Smooth muscle cell (in vitro differentiated cells): ENCODE measurements at regions not wholly inside any gene's neighbourhood (a gene's known extent, or its start where the extent isn't known, plus 50 kb on each side); places are given as distances from the start of the nearest gene placed in this dataset.
A peak's percentile ranks its signal among the peaks of the same experiment; 100 is the strongest.
"Not testable (repeated sequence)": the region's sequence is repeated elsewhere in the genome, so short reads cannot be mapped to it uniquely, and the experiment has no call there.

Experiments used
- DNase-seq: peaks from one replicate; lab custom pipeline; 2025; ENCODE audit not compliant: unreplicated experiment; lab: John Stamatoyannopoulos, UW
- H2AFZ ChIP-seq: fragments of 200-600 bp; sonication (generic); 2 replicates; pipeline ENCODE4 v1.6.0; 2016; ENCODE audit warnings: antibody characterized with exemption, low read depth, mild to moderate bottlenecking
- H3F3A ChIP-seq: fragments of 200-600 bp; sonication (generic); 2 replicates; pipeline ENCODE4 v1.6.0; 2017; ENCODE audit warnings: antibody characterized with exemption, low read depth
- H3K27ac ChIP-seq: fragments of 200-600 bp; sonication (generic); 2 replicates; pipeline ENCODE4 v1.5.1; 2016; ENCODE audit warnings: low read depth, mild to moderate bottlenecking
- H3K27me3 ChIP-seq: fragments of 200-600 bp; sonication (generic); 2 replicates; pipeline ENCODE4 v1.6.1; 2016; ENCODE audit warnings: low read depth, mild to moderate bottlenecking
- H3K36me3 ChIP-seq: fragments of 200-600 bp; sonication (generic); 2 replicates; pipeline ENCODE4 v1.5.1; 2016; ENCODE audit warnings: low read depth
- H3K4me1 ChIP-seq: fragments of 200-600 bp; sonication (generic); 2 replicates; pipeline ENCODE4 v1.5.1; 2016; ENCODE audit warnings: low read depth
- H3K4me2 ChIP-seq: fragments of 200-600 bp; sonication (generic); 2 replicates; pipeline ENCODE4 v1.6.0; 2016; ENCODE audit warnings: mild to moderate bottlenecking
- H3K4me3 ChIP-seq: fragments of 200-600 bp; sonication (generic); 2 replicates; pipeline ENCODE4 v1.5.1; 2016; ENCODE audit warnings: mild to moderate bottlenecking
- H3K79me2 ChIP-seq: fragments of 200-600 bp; sonication (generic); 2 replicates; pipeline ENCODE4 v1.6.0; 2016; ENCODE audit warnings: low read depth, mild to moderate bottlenecking
- H3K9ac ChIP-seq: fragments of 200-600 bp; sonication (generic); 2 replicates; pipeline ENCODE4 v1.6.0; 2016; ENCODE audit warnings: low read depth
- H3K9me3 ChIP-seq: fragments of 200-600 bp; sonication (generic); replicated peaks from 2 replicates; pipeline ENCODE4 v1.5.1; 2016; ENCODE audit warnings: low read depth
- H4K20me1 ChIP-seq: fragments of 200-600 bp; sonication (generic); 2 replicates; pipeline ENCODE4 v1.6.0; 2016; ENCODE audit warnings: low read depth
- WGBS: methylation state at CpG from one replicate; pipeline ENCODE4 v1.1.7; 2016; ENCODE audit warnings: low lambda C conversion rate; 5-methylcytosine and 5-hydroxymethylcytosine counted together
- TF ChIP-seq, protein P1 (sequence below): fragments of 200-600 bp; sonication (generic); IDR thresholded peaks from 2 replicates; pipeline ENCODE4 v1.5.1; 2017; ENCODE audit warnings: borderline replicate concordance, mild to moderate bottlenecking, antibody characterized with exemption; ENCODE audit not compliant: insufficient read depth, poor library complexity, severe bottlenecking

DNA sequence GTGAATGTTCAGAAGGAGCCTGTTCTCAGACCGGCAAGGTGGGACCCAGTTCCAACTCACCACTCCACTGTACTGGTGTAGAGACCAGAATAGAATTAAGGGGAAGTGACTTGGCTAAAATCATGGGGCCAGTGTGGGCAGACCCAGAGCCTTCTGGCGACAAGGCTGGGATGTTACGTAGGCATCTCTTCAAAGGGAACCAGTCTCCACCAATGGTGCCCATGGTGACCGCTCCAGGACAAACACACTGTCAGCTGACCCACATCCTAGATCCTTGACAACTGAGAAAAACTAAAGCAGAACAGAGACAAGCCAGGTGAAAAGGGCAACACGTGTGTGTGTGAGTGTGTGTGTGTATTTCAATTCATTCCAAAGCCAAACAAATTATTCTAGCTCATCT, 321.7 kb upstream of the FRG2C start:
- no peak overlapping the region for H3K27ac ChIP-seq
- 81% methylated on average over 5 of the region's 5 CpGs for WGBS
- H3K79me2 ChIP-seq = no peaks in the 10 kb centered on the region
- no peak for DNase-seq
- TF ChIP-seq, protein P1, sequence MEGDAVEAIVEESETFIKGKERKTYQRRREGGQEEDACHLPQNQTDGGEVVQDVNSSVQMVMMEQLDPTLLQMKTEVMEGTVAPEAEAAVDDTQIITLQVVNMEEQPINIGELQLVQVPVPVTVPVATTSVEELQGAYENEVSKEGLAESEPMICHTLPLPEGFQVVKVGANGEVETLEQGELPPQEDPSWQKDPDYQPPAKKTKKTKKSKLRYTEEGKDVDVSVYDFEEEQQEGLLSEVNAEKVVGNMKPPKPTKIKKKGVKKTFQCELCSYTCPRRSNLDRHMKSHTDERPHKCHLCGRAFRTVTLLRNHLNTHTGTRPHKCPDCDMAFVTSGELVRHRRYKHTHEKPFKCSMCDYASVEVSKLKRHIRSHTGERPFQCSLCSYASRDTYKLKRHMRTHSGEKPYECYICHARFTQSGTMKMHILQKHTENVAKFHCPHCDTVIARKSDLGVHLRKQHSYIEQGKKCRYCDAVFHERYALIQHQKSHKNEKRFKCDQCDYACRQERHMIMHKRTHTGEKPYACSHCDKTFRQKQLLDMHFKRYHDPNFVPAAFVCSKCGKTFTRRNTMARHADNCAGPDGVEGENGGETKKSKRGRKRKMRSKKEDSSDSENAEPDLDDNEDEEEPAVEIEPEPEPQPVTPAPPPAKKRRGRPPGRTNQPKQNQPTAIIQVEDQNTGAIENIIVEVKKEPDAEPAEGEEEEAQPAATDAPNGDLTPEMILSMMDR = no peak
- H4K20me1 ChIP-seq = no peaks in the 10 kb centered on the region
- H2AFZ ChIP-seq = no peak overlapping the region
- no peak overlapping the region for H3K4me2 ChIP-seq
- H3K9me3 ChIP-seq = no peaks in the 10 kb centered on the region
- no peak overlapping the region for H3K9ac ChIP-seq
- no peaks in the 10 kb centered on the region for H3K36me3 ChIP-seq
- no peaks in the 10 kb centered on the region for H3K4me1 ChIP-seq
- H3K4me3 ChIP-seq = no peak overlapping the region
- H3K27me3 ChIP-seq = peaks cover 19% of the 10 kb centered on the region
- H3F3A ChIP-seq = no peaks in the 10 kb centered on the region

DNA sequence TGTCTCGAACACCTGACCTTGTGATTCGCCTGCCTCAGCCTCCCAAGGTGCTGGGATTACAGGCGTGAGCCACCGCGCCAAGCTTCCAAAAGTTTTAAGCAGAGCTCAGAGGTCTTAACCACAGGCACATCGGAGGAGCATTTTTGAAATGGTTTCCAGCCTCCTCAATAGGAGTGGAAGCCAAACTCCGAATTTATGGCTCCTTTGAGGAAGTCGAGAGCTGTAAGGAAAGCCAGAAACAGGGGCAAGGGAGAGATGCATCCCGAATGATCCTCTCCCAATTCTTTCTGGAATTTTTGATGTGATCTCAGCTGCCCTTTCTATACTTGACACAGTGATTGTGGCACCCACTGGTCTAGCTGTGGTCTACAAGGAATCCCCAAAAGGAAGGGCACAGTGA, 313.6 kb upstream of the FRG2C start:
- not testable (repeated sequence) for H4K20me1 ChIP-seq, H3K27ac ChIP-seq, H3K4me3 ChIP-seq, H3K79me2 ChIP-seq, DNase-seq, H3K9ac ChIP-seq, H2AFZ ChIP-seq, H3K27me3 ChIP-seq, H3K9me3 ChIP-seq, H3F3A ChIP-seq, H3K36me3 ChIP-seq, H3K4me2 ChIP-seq, H3K4me1 ChIP-seq
- 95% methylated on average over 9 of the region's 9 CpGs for WGBS

DNA sequence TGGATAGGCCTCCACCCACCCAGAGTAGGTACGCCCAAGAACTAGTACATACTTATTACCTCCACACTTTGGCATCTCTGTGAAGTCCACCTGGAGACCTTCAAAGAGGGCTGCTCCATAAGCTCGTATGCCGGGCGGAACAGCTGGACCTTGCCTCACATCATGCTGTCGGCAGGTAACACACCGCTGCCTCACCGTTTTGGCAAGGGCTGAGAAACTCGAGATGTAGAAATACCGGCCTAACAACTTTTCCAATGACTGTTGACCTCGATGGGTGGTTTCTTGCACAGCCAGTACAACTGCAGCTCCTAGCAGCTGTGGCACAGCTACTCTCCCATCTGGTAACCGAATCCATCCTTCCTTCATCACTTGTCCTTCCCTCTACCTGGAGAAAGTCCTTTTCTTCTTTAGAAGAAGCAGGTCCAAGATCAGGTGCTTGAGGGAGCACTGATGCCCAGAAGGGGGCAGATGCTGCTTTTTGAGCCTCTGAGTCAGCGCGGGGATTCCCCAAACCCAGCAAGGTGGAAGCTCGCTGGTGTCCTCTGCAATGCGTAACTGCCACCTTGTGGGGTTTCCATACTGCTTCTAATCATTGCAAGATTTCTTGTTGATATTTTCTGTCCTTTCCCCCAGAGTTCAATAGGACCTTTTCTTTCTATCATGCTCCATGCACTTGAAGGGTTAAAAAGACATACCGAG, 301.9 kb upstream of the FRG2C start:
- TF ChIP-seq, protein P1 = peak; percentile 15
- not testable (repeated sequence) for H3F3A ChIP-seq, H3K27me3 ChIP-seq, H3K4me2 ChIP-seq, H3K9me3 ChIP-seq, H2AFZ ChIP-seq, H3K4me1 ChIP-seq, H4K20me1 ChIP-seq, H3K79me2 ChIP-seq, H3K4me3 ChIP-seq, H3K27ac ChIP-seq, H3K9ac ChIP-seq, DNase-seq, H3K36me3 ChIP-seq
- 61% methylated on average over 16 of the region's 16 CpGs for WGBS

DNA sequence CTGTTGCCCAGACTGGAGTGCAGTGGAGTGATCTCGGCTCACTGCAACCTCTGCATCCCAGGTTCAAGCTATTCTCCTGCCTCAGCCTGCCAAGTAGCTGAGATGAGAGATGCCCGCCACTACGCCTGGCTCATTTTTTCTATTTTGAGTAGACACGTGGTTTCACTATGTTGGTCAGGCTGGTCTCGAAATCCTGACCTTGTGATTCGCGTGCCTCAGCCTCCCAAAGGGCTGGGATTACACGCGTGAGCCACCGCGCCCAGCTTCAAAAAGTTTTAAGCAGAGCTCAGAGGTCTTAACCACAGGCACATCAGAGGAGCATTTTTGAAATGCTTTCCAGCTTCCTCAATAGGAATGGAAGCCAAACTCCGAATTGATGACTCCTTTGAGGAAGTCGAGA, 291.2 kb upstream of the FRG2C start:
- not testable (repeated sequence) for H3K9ac ChIP-seq, H3K36me3 ChIP-seq, H3F3A ChIP-seq, H3K4me2 ChIP-seq, H3K9me3 ChIP-seq, H3K4me3 ChIP-seq, H3K4me1 ChIP-seq, H2AFZ ChIP-seq, H3K79me2 ChIP-seq, H3K27ac ChIP-seq, H4K20me1 ChIP-seq, DNase-seq
- peaks cover 17% of the 10 kb centered on the region for H3K27me3 ChIP-seq
- 86% methylated on average over 13 of the region's 13 CpGs for WGBS

DNA sequence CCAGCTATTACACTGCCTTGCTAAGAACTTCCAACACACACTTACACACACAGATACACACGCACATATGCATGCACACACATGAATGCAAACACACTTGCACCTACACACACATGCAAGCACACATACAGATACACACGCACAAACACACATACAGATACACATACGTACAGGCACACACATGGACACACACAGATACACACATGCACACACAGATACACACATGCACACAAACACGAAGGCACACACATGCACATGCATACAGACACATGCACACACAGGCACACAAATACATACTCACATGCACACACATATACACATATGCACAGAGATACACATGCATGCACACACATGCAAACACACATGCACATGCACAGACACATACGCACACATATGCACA, 284.3 kb upstream of the FRG2C start:
- not testable (repeated sequence) for H3K36me3 ChIP-seq, H3K79me2 ChIP-seq, H3K4me2 ChIP-seq, H3K27ac ChIP-seq, H3K9ac ChIP-seq, H4K20me1 ChIP-seq, DNase-seq, H3F3A ChIP-seq, H3K9me3 ChIP-seq, H3K27me3 ChIP-seq, H2AFZ ChIP-seq, H3K4me1 ChIP-seq, H3K4me3 ChIP-seq
- WGBS = 98% methylated on average over 5 of the region's 5 CpGs
